NCI-H1436 (cell line): ENCODE measurements at regions not wholly inside any gene's neighbourhood (a gene's known extent, or its start where the extent isn't known, plus 50 kb on each side); places are given as distances from the start of the nearest gene placed in this dataset.

Experiments
- DNase-seq: peaks from one replicate; lab custom pipeline; 2025; lab: John Stamatoyannopoulos, UW

DNA sequence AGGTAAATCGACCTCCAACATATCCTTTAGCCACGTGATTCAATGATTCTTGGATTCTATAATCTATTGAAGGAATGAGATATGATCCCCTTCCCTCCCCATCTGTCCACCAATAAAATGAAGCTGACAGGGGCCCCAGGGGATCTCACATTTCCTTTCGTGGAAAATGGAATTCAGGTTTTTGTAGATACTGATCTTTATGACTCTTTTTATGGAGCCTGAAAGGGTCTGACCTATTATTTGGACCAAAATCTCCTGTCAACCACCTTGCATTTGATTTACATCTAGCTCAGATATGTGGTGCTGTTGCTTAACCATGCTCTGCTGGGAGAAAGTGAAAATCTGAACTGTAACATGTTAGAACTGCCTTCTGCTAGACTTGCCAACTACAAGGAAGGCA, 234.0 kb upstream of the CXCL12 start:
- no peak for DNase-seq

GRCh38 chr10:44619521-44619920, 234.6 kb upstream of the CXCL12 start:
- no peak for DNase-seq

DNA sequence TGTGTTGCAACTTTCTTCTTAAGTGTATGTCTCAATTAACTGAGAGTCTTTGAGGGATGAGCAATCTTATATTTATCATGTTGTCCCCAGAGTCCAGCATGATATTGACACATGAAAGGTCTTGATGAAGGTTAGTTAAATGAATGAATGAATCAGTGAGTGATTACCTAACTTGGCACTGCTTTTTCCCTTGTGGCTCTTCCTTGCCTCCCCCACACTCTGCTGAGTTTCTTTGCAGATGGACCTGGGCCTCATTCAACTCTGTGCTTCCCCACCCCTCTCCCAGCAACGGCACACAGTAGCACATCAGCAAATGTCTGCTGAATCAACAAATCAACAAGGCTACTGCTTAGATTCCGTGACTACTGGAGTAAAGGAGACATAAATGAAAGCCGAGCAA, 235.1 kb upstream of the CXCL12 start:
- no peak for DNase-seq

- no peak for DNase-seq
These were observed 242.9 kb upstream of the CXCL12 start for GRCh38 chr10:44627591-44628354.

DNA sequence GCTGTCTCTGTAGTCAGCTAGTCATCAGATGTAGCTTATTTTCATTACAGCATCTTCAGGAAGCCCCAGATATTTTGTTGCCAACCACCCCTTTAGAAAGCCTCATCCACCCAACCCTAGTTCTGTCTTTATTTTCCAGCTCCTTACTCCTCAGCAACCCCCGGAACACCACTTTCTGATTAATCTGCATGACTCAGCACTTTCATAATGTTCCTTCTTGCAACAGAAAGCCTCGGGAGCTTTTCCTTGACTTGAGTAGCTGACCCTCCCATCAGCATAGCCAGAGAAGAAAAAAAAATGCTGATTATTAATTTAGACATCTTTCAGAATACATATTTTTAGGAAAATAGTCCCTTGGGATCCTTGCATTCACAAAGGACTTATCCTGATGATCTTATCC, 244.0 kb upstream of the CXCL12 start:
- no peak for DNase-seq

DNA sequence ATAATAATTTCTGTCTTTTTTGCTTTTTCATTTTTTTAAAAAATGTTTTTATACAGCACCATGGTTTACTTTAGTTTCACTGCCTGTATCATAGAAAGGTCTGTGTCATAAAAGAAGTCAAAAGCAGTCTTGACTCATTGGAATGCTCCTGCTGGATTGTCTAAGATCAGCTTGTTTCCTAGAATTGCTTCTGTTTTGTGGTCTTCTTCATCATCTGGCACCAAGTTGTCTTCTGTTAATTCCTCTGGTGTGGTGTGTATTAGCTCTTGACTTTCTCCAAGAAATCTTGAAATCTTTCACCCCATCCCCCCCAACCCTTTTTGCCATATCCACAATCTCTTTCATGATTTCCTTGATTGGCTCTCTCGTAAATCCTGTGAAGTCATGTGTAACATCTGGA, 250.3 kb upstream of the CXCL12 start:
- DNase-seq, result no peak

GRCh38 chr10:44636625-44637024, 251.7 kb upstream of the CXCL12 start:
- DNase-seq, result no peak

DNA sequence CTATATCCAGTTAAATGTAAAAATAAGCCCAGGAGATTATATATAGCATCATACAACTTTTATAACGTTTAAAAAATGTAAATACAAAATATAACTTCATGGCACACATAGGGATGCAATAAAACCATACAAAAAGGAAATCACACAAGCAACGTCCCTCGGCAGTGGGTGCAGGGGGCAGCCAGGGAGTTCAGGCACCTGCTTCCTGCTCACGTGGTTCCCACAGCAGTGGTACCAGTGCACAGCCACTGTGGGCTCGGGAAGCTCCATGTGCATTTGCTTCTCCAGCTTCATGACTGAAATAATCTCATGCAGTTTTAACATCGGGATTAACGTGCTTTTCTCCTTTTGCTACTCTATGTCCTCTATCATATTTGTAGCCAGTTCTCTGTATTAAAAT, 255.5 kb upstream of the CXCL12 start:
- DNase-seq, result no peak

- DNase-seq, result no peak
These were observed 262.6 kb upstream of the CXCL12 start for GRCh38 chr10:44647473-44647872.

- DNase-seq, result no peak
These were observed 263.1 kb upstream of the CXCL12 start for GRCh38 chr10:44647877-44648542.

DNA sequence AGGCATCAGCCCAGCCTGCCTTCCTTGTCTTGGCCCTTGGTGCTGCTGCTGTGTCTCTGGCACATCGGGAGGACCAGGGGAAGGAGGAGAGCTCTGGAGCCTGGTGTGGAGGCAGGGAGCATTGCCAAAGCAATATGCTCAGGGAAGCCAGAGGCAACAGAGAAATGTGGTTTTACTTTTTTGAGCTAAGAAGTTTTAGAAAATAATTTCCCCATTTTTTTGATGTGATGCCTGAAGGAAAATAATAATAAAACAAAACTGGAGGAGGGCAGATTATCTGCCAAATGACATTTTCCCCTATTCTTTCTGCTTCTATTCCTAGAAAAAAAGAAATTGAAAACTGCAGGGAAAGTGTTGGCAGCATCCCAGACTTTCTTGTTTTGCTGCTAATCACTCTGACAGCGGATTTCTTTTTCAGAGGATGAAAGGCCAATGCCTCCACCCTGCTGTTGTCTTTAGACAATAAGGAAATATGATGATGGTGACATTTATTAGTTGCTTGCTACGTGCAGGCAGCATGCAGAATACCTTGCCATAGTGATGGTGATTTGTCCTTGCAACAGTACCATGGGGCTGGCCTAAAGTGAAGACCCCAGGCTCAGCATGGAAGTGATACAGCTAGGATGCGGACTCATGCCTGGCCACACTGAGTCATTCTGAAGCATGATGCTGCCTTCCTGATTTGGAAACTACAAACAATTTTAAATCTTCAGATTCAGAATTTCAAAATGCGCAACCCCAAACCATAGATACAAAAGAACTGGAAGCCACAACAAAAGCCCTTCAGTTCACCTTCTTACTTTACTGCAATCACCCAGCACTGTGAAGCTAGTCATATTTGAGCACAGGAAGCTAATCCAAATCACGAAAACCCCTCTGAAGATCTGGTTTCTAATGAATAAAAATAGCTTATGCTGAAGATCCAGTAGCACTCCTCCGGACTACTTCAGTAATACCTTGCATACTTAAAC, 260.2 kb upstream of the TMEM72 start:
- DNase-seq, result no peak

- DNase-seq, result no peak
These were observed 259.3 kb upstream of the TMEM72 start for GRCh38 chr10:44651834-44652233.

DNA sequence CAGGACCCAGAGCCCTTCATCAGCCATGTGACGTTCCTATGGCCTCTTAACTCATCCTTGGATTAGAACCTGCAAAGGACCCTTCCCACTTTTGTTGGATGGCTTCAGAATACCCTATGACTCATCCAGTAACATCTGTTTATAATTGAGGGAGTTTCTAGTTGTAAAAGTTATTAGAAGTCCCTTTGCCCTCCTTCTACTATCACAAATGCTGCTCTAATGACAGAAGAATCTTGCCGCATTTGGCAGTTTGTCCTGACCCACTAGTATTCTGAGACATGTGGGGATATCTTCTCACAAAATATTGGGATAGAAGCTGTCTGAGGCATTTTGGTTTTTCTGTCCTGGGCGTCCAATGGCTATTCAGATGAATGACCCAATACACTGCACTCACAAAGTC, 251.8 kb upstream of the TMEM72 start:
- no peak for DNase-seq

DNA sequence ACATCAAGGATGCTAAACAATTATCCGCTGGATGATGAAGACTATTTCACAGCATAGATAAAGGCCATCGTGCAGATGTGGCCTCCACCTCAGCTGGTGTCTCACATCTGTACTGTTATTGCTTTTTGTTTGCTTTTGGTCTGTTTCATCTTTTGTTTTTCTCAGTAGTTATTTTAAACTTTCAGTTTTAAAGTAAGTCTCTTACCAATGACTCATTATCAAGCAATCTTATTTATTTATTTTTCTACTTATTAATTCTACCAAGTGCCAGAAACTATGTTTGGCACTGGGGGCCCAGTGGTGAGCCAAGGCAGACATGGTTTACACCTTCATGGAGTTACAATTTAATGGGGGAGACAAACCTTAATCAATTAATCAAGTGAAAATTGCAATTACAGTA, 250.9 kb upstream of the TMEM72 start:
- DNase-seq, result no peak

DNA sequence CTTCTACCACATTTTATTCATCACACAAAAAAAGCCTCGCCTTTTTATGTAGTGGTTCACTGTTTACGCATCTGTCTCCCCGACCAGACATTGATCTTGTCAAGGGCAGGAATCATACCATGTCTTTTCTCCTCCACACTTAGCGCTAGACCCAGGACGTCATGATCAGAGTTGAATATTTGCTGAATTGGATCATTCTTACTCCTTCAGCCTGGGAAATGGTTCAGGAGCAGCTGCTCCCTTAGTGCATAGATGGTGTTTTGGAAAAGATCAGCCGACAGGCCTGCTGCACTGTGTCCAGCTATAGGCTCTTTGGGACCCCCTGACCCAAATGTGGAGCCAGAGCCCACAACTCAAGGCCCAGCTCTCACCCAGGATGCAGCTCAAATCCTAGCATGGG, 249.1 kb upstream of the TMEM72 start:
- DNase-seq, result no peak

- DNase-seq, result no peak
These were observed 242.8 kb upstream of the TMEM72 start for GRCh38 chr10:44668336-44668735.

DNA sequence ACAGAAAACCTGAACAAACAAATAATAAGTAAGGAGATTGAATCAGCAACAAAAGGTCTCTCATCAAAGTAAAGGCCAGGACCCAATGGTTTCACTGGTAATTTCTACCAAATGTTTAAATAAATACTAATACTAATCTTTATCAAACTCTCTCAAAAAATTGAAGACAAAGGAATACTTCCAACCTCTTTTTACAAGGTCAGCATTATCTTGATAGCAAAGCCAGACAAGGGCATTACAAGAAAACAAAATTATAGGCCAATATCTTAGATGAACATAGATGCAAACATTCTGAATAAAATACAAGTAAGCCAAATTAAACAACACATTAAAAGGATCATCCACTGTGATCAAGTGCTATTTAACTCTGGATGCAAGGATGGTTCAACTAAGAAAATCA, 239.8 kb upstream of the TMEM72 start:
- DNase-seq, result no peak

DNA sequence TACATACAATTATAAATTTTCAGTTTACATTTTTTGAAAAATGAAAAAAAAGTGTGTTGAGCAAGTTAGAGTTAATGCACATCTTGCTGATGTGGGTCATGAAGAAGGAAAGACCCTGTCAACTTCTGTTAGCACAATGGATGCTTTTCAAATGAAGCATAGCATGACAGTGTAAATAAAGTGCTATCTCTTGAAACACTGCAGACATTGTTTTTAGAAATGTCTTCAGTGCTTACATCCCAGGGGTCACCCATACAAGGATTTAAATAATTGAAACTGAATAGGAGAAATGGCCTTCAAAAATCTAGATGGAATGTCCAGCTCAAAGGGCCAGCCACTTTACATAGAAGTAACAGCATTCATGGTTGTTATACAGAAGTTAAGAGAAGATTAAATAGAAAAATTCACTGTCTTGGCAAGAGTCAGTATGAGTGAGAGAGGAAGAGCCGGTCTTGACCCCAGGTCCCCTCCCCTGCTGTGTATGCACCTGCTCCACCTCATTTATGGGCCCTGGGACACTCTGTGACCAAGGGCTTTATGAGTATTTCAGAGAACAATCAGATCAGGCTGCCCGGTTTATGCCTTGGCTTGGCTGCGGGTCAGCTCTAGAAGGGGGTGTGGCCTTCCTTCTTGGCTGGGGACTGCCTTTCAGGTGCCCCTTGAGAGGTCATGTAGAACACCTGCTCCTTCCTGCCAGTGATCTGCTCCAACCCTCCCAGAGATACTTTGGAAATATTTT, 237.7 kb upstream of the TMEM72 start:
- no peak for DNase-seq

DNA sequence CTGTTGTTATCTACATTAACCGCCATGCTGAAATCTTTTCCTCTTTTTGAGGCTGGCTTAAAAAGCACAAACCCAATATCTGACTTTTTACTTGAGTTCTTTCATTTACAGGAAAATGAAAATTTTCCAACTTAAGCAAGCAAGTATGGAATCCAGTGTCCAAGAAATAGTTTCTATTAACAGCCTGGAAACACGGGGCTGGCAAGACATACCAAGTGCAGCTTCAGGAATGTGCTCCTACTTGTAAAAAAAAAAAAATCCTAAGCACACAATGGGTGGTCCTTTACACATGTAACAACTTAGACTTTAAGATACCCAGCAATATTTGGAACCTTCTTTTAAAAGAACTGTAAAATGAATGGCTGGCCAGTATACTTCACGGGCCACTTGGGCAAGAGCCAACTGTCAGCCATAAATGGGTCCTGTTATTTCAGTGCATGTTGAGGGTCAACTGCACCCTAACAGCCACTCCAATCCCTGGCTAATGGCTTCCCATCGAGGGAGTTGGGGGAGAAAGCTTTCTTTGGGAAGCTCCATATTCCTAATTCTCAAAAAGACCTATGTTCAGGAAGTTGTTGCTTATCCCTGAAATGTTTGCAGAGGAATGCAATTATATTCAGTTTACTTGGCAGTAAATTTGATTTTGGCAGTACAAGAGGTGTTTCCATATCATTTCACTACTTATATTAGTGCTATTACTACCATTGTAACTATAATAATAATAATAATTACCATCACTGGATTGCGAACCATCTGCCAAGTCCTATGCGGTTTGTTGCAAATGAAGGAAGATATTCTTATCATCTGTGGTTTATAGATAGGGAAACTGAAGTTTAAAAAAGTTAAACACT, 236.4 kb upstream of the TMEM72 start:
- DNase-seq, result no peak

DNA sequence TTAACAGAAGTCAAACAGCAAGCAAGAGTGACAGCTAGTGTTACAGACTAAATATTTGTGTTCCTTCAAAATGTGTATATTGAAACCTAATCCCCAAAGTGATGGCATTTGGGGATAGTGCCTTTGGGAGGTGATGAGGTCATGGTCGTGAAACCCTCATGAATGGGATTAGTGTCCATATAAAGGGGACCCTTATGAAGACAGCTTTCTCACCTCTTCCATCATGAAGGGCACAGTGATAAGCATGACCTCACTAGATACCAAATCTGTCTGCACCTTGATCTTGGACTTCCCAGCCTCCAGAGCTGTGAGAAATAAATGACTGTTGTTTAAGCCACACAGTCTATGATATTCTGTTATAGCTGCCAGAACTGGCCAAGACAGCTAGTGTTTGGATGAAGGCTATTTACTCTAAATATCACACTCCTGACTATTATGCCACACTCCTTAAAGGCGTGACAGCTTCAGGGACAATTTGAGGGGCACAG, 235.7 kb upstream of the TMEM72 start:
- DNase-seq, result no peak

DNA sequence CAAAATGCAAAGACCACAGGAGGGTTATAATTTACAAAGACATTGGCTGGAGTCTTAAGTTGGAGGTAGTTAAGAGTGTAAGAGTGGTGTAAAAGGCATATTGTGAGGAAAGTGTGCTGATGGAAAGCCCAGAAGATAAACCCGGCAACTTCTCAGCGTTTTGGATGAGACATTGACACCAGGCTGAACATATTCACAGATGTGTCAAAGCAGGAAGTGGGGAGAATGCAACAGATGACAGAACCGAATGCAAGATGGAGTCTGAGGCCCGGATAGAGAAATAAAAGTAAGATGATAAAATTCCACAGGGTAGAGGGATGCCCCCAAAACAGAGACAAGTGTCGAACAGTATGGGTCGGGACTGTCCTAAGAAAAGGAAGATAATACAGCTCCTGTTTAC, 230.4 kb upstream of the TMEM72 start:
- no peak for DNase-seq
